GM23248 (cell line): ENCODE measurements at regions not wholly inside any gene's neighbourhood (a gene's known extent, or its start where the extent isn't known, plus 50 kb on each side); places are given as distances from the start of the nearest gene placed in this dataset.

ENCODE experiments used
- EZH2 ChIP-seq: fragments of 200-600 bp; sonication (generic); IDR thresholded peaks from 2 replicates; pipeline ENCODE4 v1.6.1; 2018; ENCODE audit warnings: antibody characterized with exemption, mild to moderate bottlenecking; ENCODE audit not compliant: insufficient read depth, poor library complexity, severe bottlenecking
- EZH2phosphoT487 ChIP-seq: fragments of 200-600 bp; sonication (generic); IDR thresholded peaks from 2 replicates; pipeline ENCODE4 v1.6.1; 2018; ENCODE audit warnings: antibody characterized with exemption, moderate library complexity, mild to moderate bottlenecking, low read depth; ENCODE audit not compliant: insufficient read depth

DNA sequence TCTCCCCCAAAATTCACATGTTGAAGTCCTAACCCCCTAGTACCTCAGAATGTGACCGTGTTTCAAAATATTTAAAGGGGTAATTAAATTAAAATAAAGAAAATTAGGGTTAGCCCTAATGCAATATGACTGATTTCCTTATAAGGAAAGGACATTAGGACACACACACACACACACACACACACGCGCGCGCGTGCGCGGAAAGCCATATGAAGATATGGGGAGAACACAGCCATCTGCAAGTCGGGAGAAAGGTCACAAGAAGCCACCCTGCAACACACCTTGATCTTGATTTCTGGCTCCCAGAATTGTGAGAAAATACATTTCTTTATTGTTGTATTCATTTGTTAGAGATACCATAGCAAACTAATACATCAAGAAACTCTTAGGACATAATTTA is 54.6 kb upstream of the STXBP5L start:
- TF ChIP-seq EZH2 (no peak), EZH2phosphoT487 (no peak)
